HG02938 (cell line): ENCODE measurements at regions not wholly inside any gene's neighbourhood (a gene's known extent, or its start where the extent isn't known, plus 50 kb on each side); places are given as distances from the start of the nearest gene placed in this dataset.

ENCODE experiments used
- ATAC-seq: cut with Tn5 transposase; IDR thresholded peaks from one replicate; pipeline ENCODE4 v1.9.1; 2021; ENCODE audit warnings: mild to moderate bottlenecking, moderate library complexity; ENCODE audit not compliant: unreplicated experiment

GRCh38 chr7:33661430-33662160 is 243.7 kb upstream of the BMPER start:
- no peak for ATAC-seq

GRCh38 chr7:33666531-33666930 is 238.8 kb upstream of the BMPER start:
- ATAC-seq: no peak

- ATAC-seq: no peak
These were observed 238.1 kb upstream of the BMPER start for GRCh38 chr7:33667196-33667595.

GRCh38 chr7:33669251-33669670 is 236.1 kb upstream of the BMPER start:
- ATAC-seq: no peak

GRCh38 chr7:33671531-33672262 is 233.6 kb upstream of the BMPER start:
- peak; percentile 79 for ATAC-seq

GRCh38 chr7:33673029-33673700 is 232.2 kb upstream of the BMPER start:
- ATAC-seq: no peak

- ATAC-seq: no peak
These were observed 230.4 kb upstream of the BMPER start for GRCh38 chr7:33674804-33675411.

GRCh38 chr7:33677556-33677955 is 227.8 kb upstream of the BMPER start:
- ATAC-seq: no peak

GRCh38 chr7:33678569-33679335 is 226.6 kb upstream of the BMPER start:
- no peak for ATAC-seq

GRCh38 chr7:33680682-33681081 is 224.7 kb upstream of the BMPER start:
- ATAC-seq: no peak

- no peak for ATAC-seq
These were observed 219.8 kb upstream of the BMPER start for GRCh38 chr7:33685503-33685902.

- no peak for ATAC-seq
These were observed 219.2 kb upstream of the BMPER start for GRCh38 chr7:33685981-33686683.

GRCh38 chr7:33687625-33688024 is 217.7 kb upstream of the BMPER start:
- ATAC-seq: no peak

GRCh38 chr7:33691180-33691579 is 214.2 kb upstream of the BMPER start:
- ATAC-seq: no peak

GRCh38 chr7:33692956-33693355 is 212.4 kb upstream of the BMPER start:
- ATAC-seq: no peak

- ATAC-seq: no peak
These were observed 211.3 kb upstream of the BMPER start for GRCh38 chr7:33694006-33694405.

GRCh38 chr7:33697616-33698015 is 207.7 kb upstream of the BMPER start:
- no peak for ATAC-seq

- ATAC-seq: no peak
These were observed 207.3 kb upstream of the BMPER start for GRCh38 chr7:33698041-33698440.

GRCh38 chr7:33698692-33699128 is 206.6 kb upstream of the BMPER start:
- ATAC-seq: no peak
